SK-N-MC (cell line): ENCODE measurements at regions not wholly inside any gene's neighbourhood (a gene's known extent, or its start where the extent isn't known, plus 50 kb on each side); places are given as distances from the start of the nearest gene placed in this dataset.

Source experiments
- DNase-seq: peaks from one replicate; pipeline ENCODE4 v3.0.0-alpha.2; 2011; ENCODE audit warnings: low read depth, low spot score
- H3K27ac ChIP-seq: fragments of 200-600 bp; sonication (generic); 2 replicates; pipeline ENCODE4 v1.5.1; 2016; ENCODE audit warnings: mixed run types
- H3K36me3 ChIP-seq: fragments of 200-600 bp; sonication (generic); 2 replicates; pipeline ENCODE4 v1.6.1; 2017; ENCODE audit warnings: antibody characterized with exemption, low read length, mixed read lengths; ENCODE audit not compliant: insufficient read depth
- H3K4me3 ChIP-seq: fragments of 200-600 bp; sonication (generic); 2 replicates; pipeline ENCODE4 v1.5.1; 2016
- H3K9ac ChIP-seq: fragments of 200-600 bp; sonication (generic); 2 replicates; pipeline ENCODE4 v1.8.0; 2017; ENCODE audit warnings: mixed run types, mixed read lengths; ENCODE audit not compliant: insufficient read length
- H3K9me3 ChIP-seq: fragments of 200-600 bp; sonication (generic); 2 replicates; pipeline ENCODE4 v1.6.1; 2017; ENCODE audit warnings: low read depth, mild to moderate bottlenecking, antibody characterized with exemption, low read length, moderate library complexity, mixed read lengths
- EZH2 ChIP-seq: fragments of 200-600 bp; sonication (generic); IDR thresholded peaks from one replicate; pipeline ENCODE4 v1.6.1; 2017; ENCODE audit warnings: antibody characterized with exemption
- FOXP2 ChIP-seq: optimal IDR thresholded peaks from 2 replicates; pipeline ENCODE3; 2011; ENCODE audit warnings: mild to moderate bottlenecking, moderate library complexity; ENCODE audit not compliant: insufficient read depth; ENCODE audit errors: extremely low read length, control extremely low read depth
- POLR2AphosphoS5 ChIP-seq: IDR thresholded peaks from 2 replicates; pipeline ENCODE4 v1.6.1; 2012; ENCODE audit warnings: mild to moderate bottlenecking, low read depth, low read length, borderline replicate concordance

DNA sequence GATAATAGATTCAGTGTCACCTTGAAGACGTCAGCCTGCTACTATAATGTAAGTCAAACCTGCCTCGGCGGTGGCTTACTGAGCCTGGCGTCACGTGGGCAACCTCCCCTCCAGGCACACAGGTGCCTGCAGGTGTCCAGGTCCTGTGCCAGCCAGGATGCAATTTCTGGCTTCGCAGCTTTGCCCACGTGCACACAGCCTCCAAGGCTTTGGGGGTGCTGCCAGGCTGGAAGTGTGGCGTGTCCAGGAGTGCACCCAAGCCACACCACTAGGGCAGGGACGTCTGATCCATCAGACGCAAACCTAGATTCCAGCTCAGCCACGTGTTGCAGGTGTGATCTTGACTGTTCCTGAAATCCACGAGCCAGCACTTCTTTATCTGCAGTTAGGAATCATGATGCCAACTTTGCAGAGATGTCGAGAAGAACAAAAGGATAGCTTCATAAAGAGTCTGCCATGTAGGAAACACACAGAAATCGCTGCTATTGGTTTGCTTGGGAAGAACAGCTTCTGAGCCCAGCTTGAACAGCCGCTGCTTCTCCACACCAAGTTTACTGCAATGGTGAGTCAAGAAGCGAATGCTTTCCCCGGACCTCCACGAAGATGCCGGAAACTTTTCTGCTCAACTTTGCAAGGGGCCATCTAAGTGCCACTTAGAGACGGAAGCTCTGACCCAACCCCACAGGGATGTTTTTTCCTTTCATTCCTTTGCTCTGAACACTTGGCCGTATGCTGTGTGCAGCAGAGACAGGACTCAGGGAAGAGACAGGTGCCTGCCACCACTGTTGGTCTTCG is 84.2 kb upstream of the SALL3 start:
- DNase-seq, result no peak
- TF ChIP-seq POLR2AphosphoS5 (no peak), FOXP2 (no peak), EZH2 (no peak)
- no peak overlapping the region for H3K9ac ChIP-seq
- H3K9me3 ChIP-seq, result no peaks in the 10 kb centered on the region
- H3K36me3 ChIP-seq, result no peaks in the 10 kb centered on the region
- H3K27ac ChIP-seq, result no peak overlapping the region
- H3K4me3 ChIP-seq, result no peak overlapping the region

DNA sequence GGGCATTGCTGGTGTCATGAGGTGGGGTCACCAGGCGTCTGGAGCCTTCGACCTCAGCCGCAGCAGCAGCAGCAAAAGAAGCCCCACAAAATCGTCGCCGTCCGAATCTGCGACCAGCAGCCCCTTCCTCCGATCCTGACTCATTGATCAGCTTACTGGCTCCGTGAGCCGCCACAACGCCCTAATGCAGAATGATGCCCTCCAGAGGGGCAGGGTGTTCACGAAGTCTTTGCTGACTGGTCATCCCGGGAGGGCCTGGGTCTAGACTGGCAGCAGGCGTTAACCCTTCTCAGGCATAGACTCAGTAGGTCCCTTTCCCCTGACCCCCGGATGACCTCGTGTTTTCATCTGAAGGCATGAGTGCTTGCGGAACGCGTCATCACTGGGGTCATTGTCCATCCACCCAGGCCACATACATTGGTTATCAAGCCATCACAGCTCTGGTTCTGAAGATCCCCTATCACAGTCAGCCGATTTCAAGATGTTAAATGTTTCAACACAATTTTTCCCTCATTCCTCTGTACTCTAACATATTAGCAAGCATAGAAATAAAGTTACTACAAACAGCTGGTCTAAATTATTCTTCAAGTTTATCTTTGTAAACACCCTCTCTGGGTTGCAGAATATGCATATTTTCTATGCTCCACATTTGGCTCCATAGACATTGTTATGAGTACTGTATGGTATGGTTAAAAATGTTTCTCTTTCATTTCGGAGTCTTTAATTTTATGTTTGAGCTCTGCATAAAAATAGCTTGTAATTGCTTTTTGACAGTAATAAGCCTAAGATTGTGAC is 83.3 kb upstream of the SALL3 start:
- H3K9ac ChIP-seq, result no peak overlapping the region
- no peak overlapping the region for H3K4me3 ChIP-seq
- no peak for TF ChIP-seq EZH2
- TF ChIP-seq FOXP2, result no peak
- TF ChIP-seq POLR2AphosphoS5, result no peak
- no peak for DNase-seq
- H3K36me3 ChIP-seq, result no peaks in the 10 kb centered on the region
- H3K9me3 ChIP-seq, result no peaks in the 10 kb centered on the region
- no peak overlapping the region for H3K27ac ChIP-seq

DNA sequence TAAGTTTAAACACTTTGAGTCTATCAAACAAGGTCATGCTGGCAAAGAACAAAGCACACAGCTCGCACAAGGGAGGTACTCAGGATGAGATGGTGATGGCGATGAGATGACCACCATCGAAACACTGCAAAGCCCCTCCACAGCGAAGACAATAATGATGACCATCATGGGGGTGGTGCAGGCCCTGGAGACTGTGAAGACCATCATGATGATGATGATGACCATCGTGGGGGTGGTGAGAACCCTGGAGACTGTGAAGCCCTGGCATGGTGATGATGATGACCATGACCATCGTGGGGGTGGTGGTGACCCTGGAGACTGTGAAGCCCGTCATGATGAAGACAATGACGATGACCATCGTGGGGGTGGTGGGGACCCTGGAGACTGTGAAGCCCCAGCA is 81.6 kb upstream of the SALL3 start:
- Histone ChIP-seq H3K4me3 (no peak overlapping the region), H3K36me3 (no peaks in the 10 kb centered on the region), H3K9me3 (no peaks in the 10 kb centered on the region), H3K9ac (no peak overlapping the region), H3K27ac (no peak overlapping the region)
- no peak for TF ChIP-seq FOXP2
- TF ChIP-seq POLR2AphosphoS5, result no peak
- TF ChIP-seq EZH2, result no peak
- no peak for DNase-seq

DNA sequence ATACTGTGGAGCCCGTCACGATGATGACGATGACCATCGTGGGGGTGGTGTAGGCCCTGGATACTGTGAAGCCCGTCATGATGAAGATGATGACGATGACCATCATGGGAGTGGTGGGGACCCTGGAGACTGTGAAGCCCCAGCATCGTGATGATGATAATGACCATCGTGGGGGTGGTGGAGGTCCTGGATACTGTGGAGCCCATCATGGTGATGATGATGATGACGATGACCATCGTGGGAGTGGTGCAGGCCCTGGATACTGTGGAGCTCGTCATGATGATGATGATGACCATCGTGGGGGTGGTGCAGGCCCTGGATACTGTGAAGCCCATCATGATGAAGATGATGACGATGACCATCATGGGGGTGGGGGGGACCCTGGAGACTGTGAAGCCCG is 81.0 kb upstream of the SALL3 start:
- H3K9ac ChIP-seq, result no peak overlapping the region
- H3K36me3 ChIP-seq, result no peaks in the 10 kb centered on the region
- H3K27ac ChIP-seq, result no peak overlapping the region
- no peak overlapping the region for H3K4me3 ChIP-seq
- no peak for DNase-seq
- no peak for TF ChIP-seq POLR2AphosphoS5
- TF ChIP-seq EZH2, result no peak
- TF ChIP-seq FOXP2, result no peak
- no peaks in the 10 kb centered on the region for H3K9me3 ChIP-seq

DNA sequence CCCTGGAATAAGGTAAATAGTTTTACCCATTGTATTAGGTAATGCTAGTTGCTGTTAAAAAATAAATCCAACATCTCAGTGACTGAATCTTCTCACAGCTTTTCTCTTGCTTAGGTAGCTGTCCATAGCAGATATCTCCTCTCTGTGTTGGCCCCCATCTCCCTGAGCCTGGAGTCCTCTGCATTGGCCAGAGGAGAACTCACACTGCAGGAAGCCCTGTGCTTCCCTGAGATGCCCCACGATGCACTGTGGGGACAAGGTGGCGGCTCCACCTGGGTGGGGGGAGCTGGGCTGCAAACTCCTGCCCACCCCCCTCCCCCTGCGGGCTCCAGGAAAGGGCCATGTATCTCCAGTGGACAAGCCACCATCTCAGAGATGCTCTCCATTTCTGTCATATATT is 80.4 kb upstream of the SALL3 start:
- Histone ChIP-seq H3K36me3 (no peaks in the 10 kb centered on the region), H3K4me3 (no peak overlapping the region), H3K9me3 (no peaks in the 10 kb centered on the region), H3K27ac (no peak overlapping the region), H3K9ac (no peak overlapping the region)
- TF ChIP-seq FOXP2, result no peak
- no peak for TF ChIP-seq POLR2AphosphoS5
- TF ChIP-seq EZH2, result no peak
- no peak for DNase-seq

DNA sequence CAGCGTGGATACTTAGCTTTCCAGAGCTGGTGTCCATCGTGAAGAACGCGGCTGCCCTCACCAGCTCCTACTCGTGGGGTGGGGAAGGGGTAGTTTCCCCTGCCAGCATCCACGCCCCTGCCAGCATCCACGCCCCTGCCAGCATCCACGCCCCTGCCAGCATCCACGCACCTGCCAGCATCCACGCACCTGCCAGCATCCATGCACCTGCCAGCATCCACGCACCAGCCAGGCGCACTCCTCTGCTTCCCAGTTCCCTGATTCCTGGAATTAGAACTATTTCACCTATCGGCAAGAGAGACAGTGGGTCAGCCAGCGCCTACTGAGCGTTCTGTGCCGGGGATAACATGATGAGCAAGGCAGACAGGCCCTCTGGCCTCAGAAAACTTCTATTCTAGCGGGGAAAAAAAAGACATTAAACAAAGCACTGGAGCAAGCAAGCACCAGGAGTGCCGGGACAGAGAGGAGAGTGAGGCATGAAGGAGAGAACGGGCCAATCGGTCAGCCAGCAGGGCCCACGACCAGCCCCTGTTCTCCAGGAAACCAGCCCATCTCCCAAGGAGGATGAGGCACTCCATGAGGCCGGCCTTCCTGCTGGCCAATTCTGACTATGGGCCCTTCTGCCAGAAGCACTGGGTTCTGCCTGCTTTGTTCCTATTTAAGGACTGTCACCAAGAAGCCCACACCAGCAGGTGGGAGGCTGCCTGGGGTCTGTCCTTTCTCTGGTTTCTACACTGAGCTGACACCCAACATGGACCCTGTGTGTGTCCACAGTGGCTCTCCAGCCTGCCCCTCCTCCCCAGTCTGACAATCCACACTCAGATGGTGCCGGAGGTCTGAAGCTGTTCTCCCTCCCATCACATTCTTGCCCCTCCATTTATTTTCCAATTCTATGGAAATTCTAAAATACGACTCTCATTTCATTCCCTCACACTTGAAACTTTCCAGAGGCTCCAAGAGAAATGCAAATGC is 78.4 kb upstream of the SALL3 start:
- DNase-seq, result no peak
- H3K9me3 ChIP-seq, result no peaks in the 10 kb centered on the region
- TF ChIP-seq FOXP2 (no peak), EZH2 (no peak), POLR2AphosphoS5 (no peak)
- no peak overlapping the region for H3K9ac ChIP-seq
- no peak overlapping the region for H3K27ac ChIP-seq
- H3K36me3 ChIP-seq, result no peaks in the 10 kb centered on the region
- H3K4me3 ChIP-seq, result no peak overlapping the region

DNA sequence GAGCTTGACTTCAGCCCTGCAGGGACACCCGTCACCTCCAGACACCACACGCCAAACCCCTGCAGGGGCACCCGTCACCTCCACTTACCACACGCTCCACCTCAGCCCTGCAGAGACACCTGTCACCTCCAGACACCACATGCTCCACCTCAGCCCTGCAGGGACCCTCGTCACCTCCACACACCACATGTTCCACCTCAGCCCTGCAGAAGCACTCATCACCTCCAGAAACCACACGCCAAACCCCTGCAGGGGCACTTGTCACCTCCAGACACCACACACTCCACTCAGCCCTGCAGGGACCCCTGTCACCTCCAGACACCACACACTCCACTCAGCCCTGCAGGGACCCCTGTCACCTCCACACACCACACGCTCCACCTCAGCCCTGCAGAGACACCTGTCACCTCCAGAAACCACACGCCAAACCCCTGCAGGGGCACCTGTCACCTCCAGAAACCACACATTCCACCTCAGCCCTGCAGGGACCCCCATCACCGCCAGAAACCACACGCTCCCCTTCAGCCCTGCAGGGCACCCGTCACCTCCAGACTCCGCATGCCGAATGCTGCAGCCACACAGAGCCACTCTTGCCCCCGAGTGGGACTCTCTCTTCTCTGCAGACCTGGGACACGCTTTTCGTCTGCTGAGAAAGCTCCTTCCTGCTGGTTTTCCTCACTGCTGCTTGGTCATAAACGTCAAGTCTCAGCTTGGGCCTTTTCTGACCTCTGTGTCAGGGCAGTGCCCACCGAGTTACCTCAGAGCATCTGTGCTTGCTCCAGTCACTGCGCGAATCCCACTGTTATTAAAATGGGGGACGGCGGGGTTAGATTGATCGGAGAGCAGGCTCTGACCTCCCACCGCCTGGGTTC is 77.5 kb upstream of the SALL3 start:
- Histone ChIP-seq H3K4me3 (no peak overlapping the region), H3K9ac (no peak overlapping the region), H3K36me3 (no peaks in the 10 kb centered on the region), H3K27ac (no peak overlapping the region), H3K9me3 (no peaks in the 10 kb centered on the region)
- TF ChIP-seq POLR2AphosphoS5, result no peak
- no peak for TF ChIP-seq EZH2
- no peak for TF ChIP-seq FOXP2
- no peak for DNase-seq
